ENCODE measurements at regions not wholly inside any gene's neighbourhood (a gene's known extent, or its start where the extent isn't known, plus 50 kb on each side); places are given as distances from the start of the nearest gene placed in this dataset.
A peak's percentile ranks its signal among the peaks of the same experiment; 100 is the strongest.

DNA sequence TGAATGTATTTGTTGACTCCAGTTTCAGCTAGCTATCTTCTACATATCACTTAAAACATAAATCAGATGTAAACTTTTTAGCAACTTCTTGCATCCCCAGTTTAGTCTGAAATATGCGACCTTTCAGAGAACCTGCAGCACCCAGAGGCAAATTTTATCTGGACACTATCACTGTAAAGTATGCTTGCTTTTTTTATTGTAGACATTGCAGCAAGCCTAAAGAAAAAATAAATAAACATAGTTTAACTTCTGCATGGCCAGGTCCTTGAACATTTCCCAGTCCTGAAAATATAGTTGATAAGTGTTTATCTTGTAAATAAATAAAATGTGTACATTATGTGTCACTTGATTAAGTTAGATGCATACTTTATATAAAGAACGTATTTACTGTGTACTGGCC, 1829.4 kb downstream of the PCDH9 start (continued):
- TF ChIP-seq, protein P1, sequence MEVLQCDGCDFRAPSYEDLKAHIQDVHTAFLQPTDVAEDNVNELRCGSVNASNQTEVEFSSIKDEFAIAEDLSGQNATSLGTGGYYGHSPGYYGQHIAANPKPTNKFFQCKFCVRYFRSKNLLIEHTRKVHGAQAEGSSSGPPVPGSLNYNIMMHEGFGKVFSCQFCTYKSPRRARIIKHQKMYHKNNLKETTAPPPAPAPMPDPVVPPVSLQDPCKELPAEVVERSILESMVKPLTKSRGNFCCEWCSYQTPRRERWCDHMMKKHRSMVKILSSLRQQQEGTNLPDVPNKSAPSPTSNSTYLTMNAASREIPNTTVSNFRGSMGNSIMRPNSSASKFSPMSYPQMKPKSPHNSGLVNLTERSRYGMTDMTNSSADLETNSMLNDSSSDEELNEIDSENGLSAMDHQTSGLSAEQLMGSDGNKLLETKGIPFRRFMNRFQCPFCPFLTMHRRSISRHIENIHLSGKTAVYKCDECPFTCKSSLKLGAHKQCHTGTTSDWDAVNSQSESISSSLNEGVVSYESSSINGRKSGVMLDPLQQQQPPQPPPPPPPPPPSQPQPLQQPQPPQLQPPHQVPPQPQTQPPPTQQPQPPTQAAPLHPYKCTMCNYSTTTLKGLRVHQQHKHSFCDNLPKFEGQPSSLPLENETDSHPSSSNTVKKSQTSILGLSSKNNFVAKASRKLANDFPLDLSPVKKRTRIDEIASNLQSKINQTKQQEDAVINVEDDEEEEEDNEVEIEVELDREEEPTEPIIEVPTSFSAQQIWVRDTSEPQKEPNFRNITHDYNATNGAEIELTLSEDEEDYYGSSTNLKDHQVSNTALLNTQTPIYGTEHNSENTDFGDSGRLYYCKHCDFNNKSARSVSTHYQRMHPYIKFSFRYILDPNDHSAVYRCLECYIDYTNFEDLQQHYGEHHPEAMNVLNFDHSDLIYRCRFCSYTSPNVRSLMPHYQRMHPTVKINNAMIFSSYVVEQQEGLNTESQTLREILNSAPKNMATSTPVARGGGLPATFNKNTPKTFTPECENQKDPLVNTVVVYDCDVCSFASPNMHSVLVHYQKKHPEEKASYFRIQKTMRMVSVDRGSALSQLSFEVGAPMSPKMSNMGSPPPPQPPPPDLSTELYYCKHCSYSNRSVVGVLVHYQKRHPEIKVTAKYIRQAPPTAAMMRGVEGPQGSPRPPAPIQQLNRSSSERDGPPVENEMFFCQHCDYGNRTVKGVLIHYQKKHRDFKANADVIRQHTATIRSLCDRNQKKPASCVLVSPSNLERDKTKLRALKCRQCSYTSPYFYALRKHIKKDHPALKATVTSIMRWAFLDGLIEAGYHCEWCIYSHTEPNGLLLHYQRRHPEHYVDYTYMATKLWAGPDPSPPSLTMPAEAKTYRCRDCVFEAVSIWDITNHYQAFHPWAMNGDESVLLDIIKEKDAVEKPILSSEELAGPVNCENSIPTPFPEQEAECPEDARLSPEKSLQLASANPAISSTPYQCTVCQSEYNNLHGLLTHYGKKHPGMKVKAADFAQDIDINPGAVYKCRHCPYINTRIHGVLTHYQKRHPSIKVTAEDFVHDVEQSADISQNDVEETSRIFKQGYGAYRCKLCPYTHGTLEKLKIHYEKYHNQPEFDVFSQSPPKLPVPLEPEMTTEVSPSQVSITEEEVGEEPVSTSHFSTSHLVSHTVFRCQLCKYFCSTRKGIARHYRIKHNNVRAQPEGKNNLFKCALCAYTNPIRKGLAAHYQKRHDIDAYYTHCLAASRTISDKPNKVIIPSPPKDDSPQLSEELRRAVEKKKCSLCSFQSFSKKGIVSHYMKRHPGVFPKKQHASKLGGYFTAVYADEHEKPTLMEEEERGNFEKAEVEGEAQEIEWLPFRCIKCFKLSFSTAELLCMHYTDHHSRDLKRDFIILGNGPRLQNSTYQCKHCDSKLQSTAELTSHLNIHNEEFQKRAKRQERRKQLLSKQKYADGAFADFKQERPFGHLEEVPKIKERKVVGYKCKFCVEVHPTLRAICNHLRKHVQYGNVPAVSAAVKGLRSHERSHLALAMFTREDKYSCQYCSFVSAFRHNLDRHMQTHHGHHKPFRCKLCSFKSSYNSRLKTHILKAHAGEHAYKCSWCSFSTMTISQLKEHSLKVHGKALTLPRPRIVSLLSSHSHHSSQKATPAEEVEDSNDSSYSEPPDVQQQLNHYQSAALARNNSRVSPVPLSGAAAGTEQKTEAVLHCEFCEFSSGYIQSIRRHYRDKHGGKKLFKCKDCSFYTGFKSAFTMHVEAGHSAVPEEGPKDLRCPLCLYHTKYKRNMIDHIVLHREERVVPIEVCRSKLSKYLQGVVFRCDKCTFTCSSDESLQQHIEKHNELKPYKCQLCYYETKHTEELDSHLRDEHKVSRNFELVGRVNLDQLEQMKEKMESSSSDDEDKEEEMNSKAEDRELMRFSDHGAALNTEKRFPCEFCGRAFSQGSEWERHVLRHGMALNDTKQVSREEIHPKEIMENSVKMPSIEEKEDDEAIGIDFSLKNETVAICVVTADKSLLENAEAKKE (CRISPR knock-in tag; IDR thresholded peaks at IDR 0.05): no peak
- TF ChIP-seq JUNB (IDR thresholded peaks at IDR 0.05; ENCODE audit: unreplicated experiment): no peak

DNA sequence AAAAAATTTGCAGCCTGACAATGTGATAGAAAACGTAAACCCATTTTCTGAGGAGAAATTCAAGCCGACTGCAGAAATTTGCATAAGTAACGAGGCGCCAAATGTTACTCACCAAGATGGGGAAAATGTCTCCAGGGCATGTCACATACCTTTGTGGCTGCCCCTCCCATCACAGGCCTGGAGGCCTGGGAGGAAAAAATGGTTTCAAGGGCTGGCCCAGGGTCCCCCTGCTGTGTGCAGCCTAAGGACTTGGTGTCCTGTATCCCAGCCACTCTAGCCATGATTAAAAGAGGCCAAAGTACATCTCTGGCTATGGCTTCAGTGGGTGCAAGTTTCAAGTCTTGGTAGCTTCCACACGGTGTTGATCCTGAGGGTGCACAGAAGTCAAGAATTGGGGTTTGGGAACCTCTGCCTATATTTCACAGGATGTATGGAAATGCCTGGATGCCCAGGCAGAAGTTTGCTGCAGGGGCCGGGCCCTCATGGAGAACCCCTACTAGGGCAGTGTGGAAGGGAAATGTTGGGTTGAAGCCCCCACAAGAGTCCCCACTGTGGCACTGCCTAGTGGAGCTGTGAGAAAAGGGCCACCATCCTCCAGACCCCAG, 1842.3 kb downstream of the PCDH9 start:
- no peaks in the 10 kb centered on the region for H3K4me1 Mint-ChIP-seq
- Histone ChIP-seq H3F3A (replicated peaks; ENCODE audit: low read depth) (no peaks in the 10 kb centered on the region), H3K27me3 (ENCODE audit: insufficient read depth) (no peaks in the 10 kb centered on the region), H3K36me3 (ENCODE audit: insufficient read depth) (no peaks in the 10 kb centered on the region), H4K20me1 (replicated peaks; ENCODE audit: insufficient read depth) (no peaks in the 10 kb centered on the region), H3K79me2 (replicated peaks; ENCODE audit: insufficient read depth) (no peaks in the 10 kb centered on the region), H2AFZ (no peak overlapping the region), H3K4me2 (no peak overlapping the region), H3K27ac (ENCODE audit: low read depth) (no peak overlapping the region), H3K4me1 (ENCODE audit: insufficient read depth) (no peaks in the 10 kb centered on the region), H3K4me3 (no peak overlapping the region), H3K9me2 (ENCODE audit: insufficient read depth) (peaks cover 12% of the 10 kb centered on the region; the same call in 1 of the 2 replicates)
- no peak overlapping the region for H3K27ac Mint-ChIP-seq
- peaks cover 28% of the 10 kb centered on the region for H3K36me3 Mint-ChIP-seq (ENCODE audit: low read depth)
- H3K4me3 Mint-ChIP-seq: no peak overlapping the region
- DNase-seq (ENCODE audit: low spot score) (peak; percentile 2), ATAC-seq (no peak)
- H3K9me3 Mint-ChIP-seq: peaks cover 45% of the 10 kb centered on the region
- H3K27me3 Mint-ChIP-seq (ENCODE audit: insufficient read depth, low read depth, poor library complexity): no peaks in the 10 kb centered on the region
- TF ChIP-seq STAT1 (IDR thresholded peaks at IDR 0.05; ENCODE audit: unreplicated experiment): no peak
- TF ChIP-seq, protein P2, sequence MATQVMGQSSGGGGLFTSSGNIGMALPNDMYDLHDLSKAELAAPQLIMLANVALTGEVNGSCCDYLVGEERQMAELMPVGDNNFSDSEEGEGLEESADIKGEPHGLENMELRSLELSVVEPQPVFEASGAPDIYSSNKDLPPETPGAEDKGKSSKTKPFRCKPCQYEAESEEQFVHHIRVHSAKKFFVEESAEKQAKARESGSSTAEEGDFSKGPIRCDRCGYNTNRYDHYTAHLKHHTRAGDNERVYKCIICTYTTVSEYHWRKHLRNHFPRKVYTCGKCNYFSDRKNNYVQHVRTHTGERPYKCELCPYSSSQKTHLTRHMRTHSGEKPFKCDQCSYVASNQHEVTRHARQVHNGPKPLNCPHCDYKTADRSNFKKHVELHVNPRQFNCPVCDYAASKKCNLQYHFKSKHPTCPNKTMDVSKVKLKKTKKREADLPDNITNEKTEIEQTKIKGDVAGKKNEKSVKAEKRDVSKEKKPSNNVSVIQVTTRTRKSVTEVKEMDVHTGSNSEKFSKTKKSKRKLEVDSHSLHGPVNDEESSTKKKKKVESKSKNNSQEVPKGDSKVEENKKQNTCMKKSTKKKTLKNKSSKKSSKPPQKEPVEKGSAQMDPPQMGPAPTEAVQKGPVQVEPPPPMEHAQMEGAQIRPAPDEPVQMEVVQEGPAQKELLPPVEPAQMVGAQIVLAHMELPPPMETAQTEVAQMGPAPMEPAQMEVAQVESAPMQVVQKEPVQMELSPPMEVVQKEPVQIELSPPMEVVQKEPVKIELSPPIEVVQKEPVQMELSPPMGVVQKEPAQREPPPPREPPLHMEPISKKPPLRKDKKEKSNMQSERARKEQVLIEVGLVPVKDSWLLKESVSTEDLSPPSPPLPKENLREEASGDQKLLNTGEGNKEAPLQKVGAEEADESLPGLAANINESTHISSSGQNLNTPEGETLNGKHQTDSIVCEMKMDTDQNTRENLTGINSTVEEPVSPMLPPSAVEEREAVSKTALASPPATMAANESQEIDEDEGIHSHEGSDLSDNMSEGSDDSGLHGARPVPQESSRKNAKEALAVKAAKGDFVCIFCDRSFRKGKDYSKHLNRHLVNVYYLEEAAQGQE (IDR thresholded peaks at IDR 0.05; ENCODE audit: unreplicated experiment): no peak
- no peak for TF ChIP-seq ZNF331 (CRISPR knock-in tag; IDR thresholded peaks at IDR 0.05; ENCODE audit: low read depth)
- TF ChIP-seq JUNB (IDR thresholded peaks at IDR 0.05; ENCODE audit: unreplicated experiment): no peak
- TF ChIP-seq, protein P1 (CRISPR knock-in tag; IDR thresholded peaks at IDR 0.05): no peak

Measured in GM23338 (cell line).